Kidney (tissue), 13 donors: ENCODE measurements at regions not wholly inside any gene's neighbourhood (a gene's known extent, or its start where the extent isn't known, plus 50 kb on each side); places are given as distances from the start of the nearest gene placed in this dataset.

Source experiments
- DNase-seq, 5 donors: peaks; one replicate each; pipeline ENCODE4 v3.0.0-alpha.2; 2013 to 2020
- FAIRE-seq: peaks from 2 replicates; lab custom pipeline; 2012; peaks lifted over from hg19 to GRCh38; lab: Jason Lieb, UNC
- H3K27ac ChIP-seq, 2 donors: one replicate each; pipeline ENCODE4 v1.7.0; 2013; ENCODE audit warnings: low read depth in 2 of 2, low read length in 2 of 2, inconsistent platforms in 1 of 2
- H3K27me3 ChIP-seq: one replicate; pipeline ENCODE4 v1.7.1; 2013; ENCODE audit warnings: low read length, inconsistent platforms; ENCODE audit not compliant: control insufficient read depth, insufficient read depth
- H3K36me3 ChIP-seq, 3 donors: one replicate each; pipeline versions ENCODE4 v1.7.0 to v1.7.1; 2013; ENCODE audit warnings: low read length in 3 of 3, control low read depth in 1 of 3, inconsistent platforms in 1 of 3; ENCODE audit not compliant: insufficient read depth in 3 of 3, control insufficient read depth in 2 of 3
- H3K4me1 ChIP-seq, 3 donors: one replicate each; pipeline versions ENCODE4 v1.7.0 to v1.7.1; 2013; ENCODE audit warnings: low read length in 3 of 3, inconsistent platforms in 1 of 3, low read depth in 1 of 3; ENCODE audit not compliant: control insufficient read depth in 2 of 3, insufficient read depth in 2 of 3
- H3K4me3 ChIP-seq, 3 donors: one replicate each; pipeline versions ENCODE4 v1.7.0 to v1.8.1; 2013; ENCODE audit warnings: low read length in 3 of 3, control low read depth in 1 of 3, inconsistent platforms in 1 of 3
- H3K9ac ChIP-seq, 3 donors: one replicate each; pipeline versions ENCODE4 v1.7.0 to v1.7.1; 2013; ENCODE audit warnings: low read length in 3 of 3, control low read depth in 1 of 3, inconsistent platforms in 1 of 3
- H3K9me3 ChIP-seq, 3 donors: one replicate each; pipeline versions ENCODE4 v1.7.0 to v1.7.1; 2013; ENCODE audit warnings: low read length in 3 of 3, control low read depth in 1 of 3, inconsistent platforms in 1 of 3; ENCODE audit not compliant: control insufficient read depth in 2 of 3, insufficient read depth in 1 of 3
- CTCF ChIP-seq: IDR thresholded peaks from 3 replicates; pipeline ENCODE4 v1.5.1; 2012; ENCODE audit warnings: mild to moderate bottlenecking, moderate library complexity, borderline replicate concordance; ENCODE audit not compliant: insufficient read depth; ENCODE audit errors: extremely low read depth
- intact Hi-C: fragments of 100-400 bp; cut with DNase I; formaldehyde crosslinking; loops from one replicate; pipeline ENCODE4 v1.11.1; 2022
- donor health status: control.
- donor health status: control.
- donor health status: control.
- donor health status: control.
- donor health status: control.
- donor health status: DM: yes; HTN: yes; CAD: no.
- donor health status: Normal renal cell carcinoma (clear cell type).

- no peak for FAIRE-seq
- Histone ChIP-seq H3K36me3 (no peaks in the 10 kb centered on the region), H3K9ac (no peak overlapping the region), H3K27me3 (no peaks in the 10 kb centered on the region), H3K4me3 (no peak overlapping the region), H3K27ac (no peak overlapping the region), H3K4me1 (peaks cover 0 to 3% (median 0%) of the 10 kb centered on the region in 3 donors), H3K9me3 (peaks cover 0 to 9% (median 0%) of the 10 kb centered on the region in 3 donors)
- no peak for DNase-seq
- intact Hi-C loops: no loop called here
- no peak for TF ChIP-seq CTCF
Observed at GRCh38 chr11:130725421-130726233, 190.7 kb downstream of the SNX19 start.

- no peak overlapping the region for H3K4me3 ChIP-seq
- H3K4me1 ChIP-seq: peaks cover 0 to 3% (median 0%) of the 10 kb centered on the region in 3 donors
- no peak overlapping the region for H3K27ac ChIP-seq
- TF ChIP-seq CTCF: no peak
- no peak for FAIRE-seq
- intact Hi-C loops: no loop called here
- no peaks in the 10 kb centered on the region for H3K36me3 ChIP-seq
- no peak overlapping the region for H3K9ac ChIP-seq
- DNase-seq: peak in 1 of 5 donors; percentile 41
- H3K27me3 ChIP-seq: no peaks in the 10 kb centered on the region
- H3K9me3 ChIP-seq: peaks cover 0 to 9% (median 0%) of the 10 kb centered on the region in 3 donors
Observed at GRCh38 chr11:130726234-130727037, 189.8 kb downstream of the SNX19 start.

GRCh38 chr11:130727157-130728119 lies 188.8 kb downstream of the SNX19 start:
- no peak for TF ChIP-seq CTCF
- no peak overlapping the region for H3K27ac ChIP-seq
- no peaks in the 10 kb centered on the region for H3K36me3 ChIP-seq
- H3K9ac ChIP-seq: no peak overlapping the region
- FAIRE-seq (no peak), DNase-seq (peak in 2 of 5 donors; percentile 26 to 34)
- H3K27me3 ChIP-seq: no peaks in the 10 kb centered on the region
- intact Hi-C loops: no loop called here
- H3K4me3 ChIP-seq: no peak overlapping the region
- peaks cover 0 to 9% (median 0%) of the 10 kb centered on the region in 3 donors for H3K9me3 ChIP-seq
- H3K4me1 ChIP-seq: peaks cover 0 to 3% (median 0%) of the 10 kb centered on the region in 3 donors
